H1 (cell line): ENCODE measurements at regions not wholly inside any gene's neighbourhood (a gene's known extent, or its start where the extent isn't known, plus 50 kb on each side); places are given as distances from the start of the nearest gene placed in this dataset.

Experiments
- CBX8 ChIP-seq: fragments of 300-800, 300-1000 bp; sonication (generic); IDR thresholded peaks from 2 replicates; pipeline ENCODE4 v1.7.1; 2016; ENCODE audit warnings: low read depth, low read length, borderline replicate concordance
- E2F6 ChIP-seq: IDR thresholded peaks from 2 replicates; pipeline ENCODE4 v1.6.1; 2012; ENCODE audit warnings: inconsistent platforms
- KDM1A ChIP-seq: fragments of 200-600, 300-600 bp; sonication (generic); IDR thresholded peaks from 2 replicates; pipeline ENCODE4 v1.7.1; 2016; ENCODE audit warnings: mild to moderate bottlenecking, low read length, borderline replicate concordance
- NANOG ChIP-seq: IDR thresholded peaks from 2 replicates; pipeline ENCODE4 v1.6.1; 2011; ENCODE audit warnings: low read length, low read depth, mild to moderate bottlenecking, inconsistent platforms; ENCODE audit not compliant: insufficient read depth, poor library complexity, severe bottlenecking
- RAD21 ChIP-seq, 2 experiments: IDR thresholded peaks in 1 of 2; conservative IDR thresholded peaks in 1 of 2; 2 replicates each; pipeline ENCODE4 v1.6.1; 2011; ENCODE audit warnings: low read depth in 2 of 2, low read length in 2 of 2, improper control_type of control experiment in 1 of 2, inconsistent platforms in 1 of 2, mild to moderate bottlenecking in 1 of 2, moderate library complexity in 1 of 2
- RBBP5 ChIP-seq: IDR thresholded peaks from 2 replicates; pipeline ENCODE4 v1.7.1; 2012; ENCODE audit warnings: low read depth, mild to moderate bottlenecking, inconsistent platforms, low read length, moderate library complexity, borderline replicate concordance
- SAP30 ChIP-seq: fragments of 300-600 bp; sonication (generic); IDR thresholded peaks from 2 replicates; pipeline ENCODE4 v1.7.1; 2012; ENCODE audit warnings: low read length, moderate library complexity, mild to moderate bottlenecking, inconsistent platforms; ENCODE audit not compliant: insufficient read depth, insufficient replicate concordance
- TBP ChIP-seq: IDR thresholded peaks from 2 replicates; pipeline ENCODE4 v1.6.1; 2011; ENCODE audit warnings: low read depth, low read length, improper control_type of control experiment
- TF ChIP-seq, protein P1 (sequence below): fragments of 300-600 bp; sonication (generic); IDR thresholded peaks from 2 replicates; pipeline ENCODE4 v1.7.1; 2012; ENCODE audit warnings: low read length, moderate library complexity, mild to moderate bottlenecking, inconsistent platforms; ENCODE audit not compliant: insufficient replicate concordance

DNA sequence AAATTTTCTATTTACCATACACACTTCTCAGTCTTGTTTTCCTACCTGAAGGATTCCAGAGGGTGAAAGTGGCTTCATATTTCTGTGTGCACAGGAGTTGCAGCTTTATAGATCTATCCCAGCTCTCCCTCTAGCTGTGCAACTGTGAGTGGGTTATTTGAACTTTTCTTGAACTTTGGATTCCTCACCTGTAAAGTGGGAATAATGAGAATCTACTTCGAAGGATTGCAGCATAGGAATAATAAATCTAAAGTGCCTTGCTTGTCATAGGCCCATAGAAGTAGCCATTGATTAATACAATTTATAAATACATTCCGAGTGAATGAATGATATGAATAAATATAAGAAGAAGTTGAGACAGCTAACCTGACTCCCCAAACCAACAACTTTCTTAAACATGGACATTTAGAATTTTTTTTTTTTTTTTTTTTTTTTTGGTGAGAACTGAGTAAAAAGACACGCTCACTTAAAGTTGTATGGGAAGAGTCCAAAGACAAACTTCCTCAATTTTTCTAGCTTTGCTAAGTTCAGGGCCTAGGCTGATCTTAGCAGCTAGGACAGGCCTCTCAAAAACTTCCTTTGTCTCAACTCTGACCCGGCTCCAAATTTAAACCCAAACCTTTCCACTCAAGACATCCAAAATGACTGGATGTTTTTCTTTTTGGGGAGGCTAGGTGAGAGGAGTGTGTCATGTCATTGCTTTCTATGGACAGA lies 203.3 kb upstream of the FBXO11 start (continued):
- TF ChIP-seq RAD21 (IDR thresholded peaks at IDR 0.05 in 1 of 2, conservative IDR thresholded peaks at IDR 0.05 in 1 of 2; ENCODE audit: low read depth in 2 of 2, low read length in 2 of 2) (no peak), SAP30 (no peak), TBP (no peak), NANOG (no peak), RBBP5 (no peak), KDM1A (no peak), CBX8 (no peak), E2F6 (no peak)
- TF ChIP-seq, protein P1, sequence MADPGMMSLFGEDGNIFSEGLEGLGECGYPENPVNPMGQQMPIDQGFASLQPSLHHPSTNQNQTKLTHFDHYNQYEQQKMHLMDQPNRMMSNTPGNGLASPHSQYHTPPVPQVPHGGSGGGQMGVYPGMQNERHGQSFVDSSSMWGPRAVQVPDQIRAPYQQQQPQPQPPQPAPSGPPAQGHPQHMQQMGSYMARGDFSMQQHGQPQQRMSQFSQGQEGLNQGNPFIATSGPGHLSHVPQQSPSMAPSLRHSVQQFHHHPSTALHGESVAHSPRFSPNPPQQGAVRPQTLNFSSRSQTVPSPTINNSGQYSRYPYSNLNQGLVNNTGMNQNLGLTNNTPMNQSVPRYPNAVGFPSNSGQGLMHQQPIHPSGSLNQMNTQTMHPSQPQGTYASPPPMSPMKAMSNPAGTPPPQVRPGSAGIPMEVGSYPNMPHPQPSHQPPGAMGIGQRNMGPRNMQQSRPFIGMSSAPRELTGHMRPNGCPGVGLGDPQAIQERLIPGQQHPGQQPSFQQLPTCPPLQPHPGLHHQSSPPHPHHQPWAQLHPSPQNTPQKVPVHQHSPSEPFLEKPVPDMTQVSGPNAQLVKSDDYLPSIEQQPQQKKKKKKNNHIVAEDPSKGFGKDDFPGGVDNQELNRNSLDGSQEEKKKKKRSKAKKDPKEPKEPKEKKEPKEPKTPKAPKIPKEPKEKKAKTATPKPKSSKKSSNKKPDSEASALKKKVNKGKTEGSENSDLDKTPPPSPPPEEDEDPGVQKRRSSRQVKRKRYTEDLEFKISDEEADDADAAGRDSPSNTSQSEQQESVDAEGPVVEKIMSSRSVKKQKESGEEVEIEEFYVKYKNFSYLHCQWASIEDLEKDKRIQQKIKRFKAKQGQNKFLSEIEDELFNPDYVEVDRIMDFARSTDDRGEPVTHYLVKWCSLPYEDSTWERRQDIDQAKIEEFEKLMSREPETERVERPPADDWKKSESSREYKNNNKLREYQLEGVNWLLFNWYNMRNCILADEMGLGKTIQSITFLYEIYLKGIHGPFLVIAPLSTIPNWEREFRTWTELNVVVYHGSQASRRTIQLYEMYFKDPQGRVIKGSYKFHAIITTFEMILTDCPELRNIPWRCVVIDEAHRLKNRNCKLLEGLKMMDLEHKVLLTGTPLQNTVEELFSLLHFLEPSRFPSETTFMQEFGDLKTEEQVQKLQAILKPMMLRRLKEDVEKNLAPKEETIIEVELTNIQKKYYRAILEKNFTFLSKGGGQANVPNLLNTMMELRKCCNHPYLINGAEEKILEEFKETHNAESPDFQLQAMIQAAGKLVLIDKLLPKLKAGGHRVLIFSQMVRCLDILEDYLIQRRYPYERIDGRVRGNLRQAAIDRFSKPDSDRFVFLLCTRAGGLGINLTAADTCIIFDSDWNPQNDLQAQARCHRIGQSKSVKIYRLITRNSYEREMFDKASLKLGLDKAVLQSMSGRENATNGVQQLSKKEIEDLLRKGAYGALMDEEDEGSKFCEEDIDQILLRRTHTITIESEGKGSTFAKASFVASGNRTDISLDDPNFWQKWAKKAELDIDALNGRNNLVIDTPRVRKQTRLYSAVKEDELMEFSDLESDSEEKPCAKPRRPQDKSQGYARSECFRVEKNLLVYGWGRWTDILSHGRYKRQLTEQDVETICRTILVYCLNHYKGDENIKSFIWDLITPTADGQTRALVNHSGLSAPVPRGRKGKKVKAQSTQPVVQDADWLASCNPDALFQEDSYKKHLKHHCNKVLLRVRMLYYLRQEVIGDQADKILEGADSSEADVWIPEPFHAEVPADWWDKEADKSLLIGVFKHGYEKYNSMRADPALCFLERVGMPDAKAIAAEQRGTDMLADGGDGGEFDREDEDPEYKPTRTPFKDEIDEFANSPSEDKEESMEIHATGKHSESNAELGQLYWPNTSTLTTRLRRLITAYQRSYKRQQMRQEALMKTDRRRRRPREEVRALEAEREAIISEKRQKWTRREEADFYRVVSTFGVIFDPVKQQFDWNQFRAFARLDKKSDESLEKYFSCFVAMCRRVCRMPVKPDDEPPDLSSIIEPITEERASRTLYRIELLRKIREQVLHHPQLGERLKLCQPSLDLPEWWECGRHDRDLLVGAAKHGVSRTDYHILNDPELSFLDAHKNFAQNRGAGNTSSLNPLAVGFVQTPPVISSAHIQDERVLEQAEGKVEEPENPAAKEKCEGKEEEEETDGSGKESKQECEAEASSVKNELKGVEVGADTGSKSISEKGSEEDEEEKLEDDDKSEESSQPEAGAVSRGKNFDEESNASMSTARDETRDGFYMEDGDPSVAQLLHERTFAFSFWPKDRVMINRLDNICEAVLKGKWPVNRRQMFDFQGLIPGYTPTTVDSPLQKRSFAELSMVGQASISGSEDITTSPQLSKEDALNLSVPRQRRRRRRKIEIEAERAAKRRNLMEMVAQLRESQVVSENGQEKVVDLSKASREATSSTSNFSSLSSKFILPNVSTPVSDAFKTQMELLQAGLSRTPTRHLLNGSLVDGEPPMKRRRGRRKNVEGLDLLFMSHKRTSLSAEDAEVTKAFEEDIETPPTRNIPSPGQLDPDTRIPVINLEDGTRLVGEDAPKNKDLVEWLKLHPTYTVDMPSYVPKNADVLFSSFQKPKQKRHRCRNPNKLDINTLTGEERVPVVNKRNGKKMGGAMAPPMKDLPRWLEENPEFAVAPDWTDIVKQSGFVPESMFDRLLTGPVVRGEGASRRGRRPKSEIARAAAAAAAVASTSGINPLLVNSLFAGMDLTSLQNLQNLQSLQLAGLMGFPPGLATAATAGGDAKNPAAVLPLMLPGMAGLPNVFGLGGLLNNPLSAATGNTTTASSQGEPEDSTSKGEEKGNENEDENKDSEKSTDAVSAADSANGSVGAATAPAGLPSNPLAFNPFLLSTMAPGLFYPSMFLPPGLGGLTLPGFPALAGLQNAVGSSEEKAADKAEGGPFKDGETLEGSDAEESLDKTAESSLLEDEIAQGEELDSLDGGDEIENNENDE, result no peak
